ENCODE measurements at regions not wholly inside any gene's neighbourhood (a gene's known extent, or its start where the extent isn't known, plus 50 kb on each side); places are given as distances from the start of the nearest gene placed in this dataset.
"Not testable (repeated sequence)": the region's sequence is repeated elsewhere in the genome, so short reads cannot be mapped to it uniquely, and the experiment has no call there.

- H3K27me3 ChIP-seq (ENCODE audit: insufficient read depth, low read depth); H3K4me3 ChIP-seq; DNase-seq; POLR2A ChIA-PET (ENCODE audit: unreplicated experiment); H3K9me2 ChIP-seq (ENCODE audit: insufficient read depth); H3K4me2 ChIP-seq; H2AFZ ChIP-seq; H3K79me2 ChIP-seq (ENCODE audit: low read depth); CTCF ChIA-PET; H4K20me1 ChIP-seq (ENCODE audit: insufficient read depth); H3K36me3 ChIP-seq (ENCODE audit: low read depth); intact Hi-C loops (cut with micrococcal nuclease; ENCODE audit: unreplicated experiment); H3K9me3 ChIP-seq (ENCODE audit: insufficient read depth, low read depth); H3K4me1 ChIP-seq (replicated peaks; ENCODE audit: insufficient read depth); H3K27ac ChIP-seq; BruUV-seq (replicated peaks); H3F3A ChIP-seq (ENCODE audit: insufficient read depth, low read depth): not testable (repeated sequence)
These were observed 485.7 kb downstream of the GOLGA6L6 start for GRCh38 chr15:20055921-20056320.

DNA sequence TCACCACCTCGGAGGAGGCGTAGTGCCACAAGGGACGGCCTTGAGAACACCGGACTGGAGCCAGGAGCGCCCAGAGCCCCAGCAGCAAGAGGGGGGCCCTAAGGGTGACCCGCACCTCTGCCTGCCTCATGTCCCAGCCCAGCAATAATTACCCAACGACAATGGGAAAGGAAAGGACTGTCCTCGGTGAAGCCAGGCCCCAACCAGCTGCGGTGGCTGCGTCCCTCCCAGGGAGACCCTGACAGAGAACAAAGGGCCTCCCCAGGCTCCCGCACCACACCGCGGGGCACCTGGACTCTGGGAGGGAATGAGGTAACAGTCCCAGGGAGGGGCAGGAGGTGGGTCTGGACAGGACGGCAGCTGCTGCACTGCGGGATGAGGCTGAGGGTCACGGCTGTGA is 493.4 kb downstream of the GOLGA6L6 start:
- BruUV-seq (replicated peaks); H4K20me1 ChIP-seq (ENCODE audit: insufficient read depth); H3K79me2 ChIP-seq (ENCODE audit: low read depth); H3K9me2 ChIP-seq (ENCODE audit: insufficient read depth); H3K4me3 ChIP-seq; DNase-seq; H3K36me3 ChIP-seq (ENCODE audit: low read depth); POLR2A ChIA-PET (ENCODE audit: unreplicated experiment); intact Hi-C loops (cut with micrococcal nuclease; ENCODE audit: unreplicated experiment); H3K27me3 ChIP-seq (ENCODE audit: insufficient read depth, low read depth); H3K4me1 ChIP-seq (replicated peaks; ENCODE audit: insufficient read depth); H3K4me2 ChIP-seq; H3K9me3 ChIP-seq (ENCODE audit: insufficient read depth, low read depth); H2AFZ ChIP-seq; H3K27ac ChIP-seq; H3F3A ChIP-seq (ENCODE audit: insufficient read depth, low read depth); CTCF ChIA-PET: not testable (repeated sequence)

DNA sequence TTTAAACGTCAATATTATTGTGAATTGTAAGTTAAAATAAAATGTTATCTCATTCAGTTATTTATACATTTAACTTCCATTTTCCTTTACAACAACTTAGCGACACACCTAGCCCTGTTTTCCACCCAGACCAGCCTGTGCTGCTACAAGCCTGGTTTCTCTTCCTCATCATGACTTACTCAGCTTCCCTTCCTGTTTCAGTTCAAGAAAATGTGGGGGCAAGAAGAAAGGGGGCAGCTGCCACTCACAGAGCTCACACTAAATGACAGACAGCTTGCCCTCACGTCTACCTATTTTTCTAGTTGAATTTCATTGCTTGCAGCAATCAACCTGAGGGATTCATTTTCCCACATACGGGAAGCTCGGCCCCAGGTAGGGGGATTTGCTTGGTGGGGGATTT is 496.4 kb downstream of the GOLGA6L6 start:
- H3K9me2 ChIP-seq (ENCODE audit: insufficient read depth); H3F3A ChIP-seq (ENCODE audit: insufficient read depth, low read depth); H2AFZ ChIP-seq; POLR2A ChIA-PET (ENCODE audit: unreplicated experiment); H3K4me2 ChIP-seq; H3K27me3 ChIP-seq (ENCODE audit: insufficient read depth, low read depth); H3K9me3 ChIP-seq (ENCODE audit: insufficient read depth, low read depth); H4K20me1 ChIP-seq (ENCODE audit: insufficient read depth); H3K4me3 ChIP-seq; H3K4me1 ChIP-seq (replicated peaks; ENCODE audit: insufficient read depth); CTCF ChIA-PET; DNase-seq; intact Hi-C loops (cut with micrococcal nuclease; ENCODE audit: unreplicated experiment); H3K27ac ChIP-seq; BruUV-seq (replicated peaks); H3K79me2 ChIP-seq (ENCODE audit: low read depth); H3K36me3 ChIP-seq (ENCODE audit: low read depth): not testable (repeated sequence)

- BruUV-seq (replicated peaks); H4K20me1 ChIP-seq (ENCODE audit: insufficient read depth): not testable (repeated sequence)
These were observed 500.9 kb downstream of the GOLGA6L6 start for GRCh38 chr15:20040691-20041090.

GRCh38 chr15:20025040-20025439 is 516.6 kb downstream of the GOLGA6L6 start:
- H3K4me3 ChIP-seq; H3K4me1 ChIP-seq (replicated peaks; ENCODE audit: insufficient read depth); H3K27me3 ChIP-seq (ENCODE audit: insufficient read depth, low read depth); H3K4me2 ChIP-seq; H3K9me2 ChIP-seq (ENCODE audit: insufficient read depth); H3K9me3 ChIP-seq (ENCODE audit: insufficient read depth, low read depth); H4K20me1 ChIP-seq (ENCODE audit: insufficient read depth); POLR2A ChIA-PET (ENCODE audit: unreplicated experiment); H2AFZ ChIP-seq; DNase-seq; H3K79me2 ChIP-seq (ENCODE audit: low read depth); H3F3A ChIP-seq (ENCODE audit: insufficient read depth, low read depth); CTCF ChIA-PET; H3K36me3 ChIP-seq (ENCODE audit: low read depth); intact Hi-C loops (cut with micrococcal nuclease; ENCODE audit: unreplicated experiment); H3K27ac ChIP-seq; BruUV-seq (replicated peaks): not testable (repeated sequence)

More at GRCh38 chr15:20040691-20041090, 500.9 kb downstream of the GOLGA6L6 start:
- H3K27me3 ChIP-seq (ENCODE audit: insufficient read depth, low read depth); POLR2A ChIA-PET (ENCODE audit: unreplicated experiment); H3K36me3 ChIP-seq (ENCODE audit: low read depth); H3K4me2 ChIP-seq; H3K4me1 ChIP-seq (replicated peaks; ENCODE audit: insufficient read depth); H3K79me2 ChIP-seq (ENCODE audit: low read depth); H2AFZ ChIP-seq; DNase-seq; CTCF ChIA-PET; intact Hi-C loops (cut with micrococcal nuclease; ENCODE audit: unreplicated experiment); H3K9me2 ChIP-seq (ENCODE audit: insufficient read depth); H3K4me3 ChIP-seq; H3F3A ChIP-seq (ENCODE audit: insufficient read depth, low read depth); H3K9me3 ChIP-seq (ENCODE audit: insufficient read depth, low read depth); H3K27ac ChIP-seq: not testable (repeated sequence)

DNA sequence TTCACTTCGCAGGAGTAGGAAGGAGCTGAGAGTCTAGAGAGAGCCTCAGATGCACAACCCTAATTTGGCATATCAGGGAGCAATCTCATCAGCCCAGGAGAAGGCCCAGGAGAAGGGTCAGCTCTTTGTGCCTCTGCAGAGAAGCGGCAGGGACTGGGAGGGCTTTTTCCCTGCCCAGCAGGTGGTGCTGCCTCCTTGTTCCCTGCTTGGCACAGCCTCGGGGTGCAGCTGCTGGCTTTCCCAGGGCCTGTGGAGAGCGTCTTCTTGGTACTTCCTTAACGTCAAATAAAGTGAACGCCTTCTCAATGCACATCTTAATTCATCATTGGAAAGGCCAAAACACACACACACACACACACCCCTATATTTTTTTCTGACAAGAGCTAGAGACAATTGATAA is 519.3 kb downstream of the GOLGA6L6 start:
- H3K4me1 ChIP-seq (replicated peaks; ENCODE audit: insufficient read depth); intact Hi-C loops (cut with micrococcal nuclease; ENCODE audit: unreplicated experiment); CTCF ChIA-PET; H3K27me3 ChIP-seq (ENCODE audit: insufficient read depth, low read depth); H3K79me2 ChIP-seq (ENCODE audit: low read depth); H3K36me3 ChIP-seq (ENCODE audit: low read depth); H4K20me1 ChIP-seq (ENCODE audit: insufficient read depth); H3K4me3 ChIP-seq; POLR2A ChIA-PET (ENCODE audit: unreplicated experiment); H3K9me2 ChIP-seq (ENCODE audit: insufficient read depth); DNase-seq; H3F3A ChIP-seq (ENCODE audit: insufficient read depth, low read depth); H2AFZ ChIP-seq; H3K9me3 ChIP-seq (ENCODE audit: insufficient read depth, low read depth); H3K4me2 ChIP-seq; H3K27ac ChIP-seq; BruUV-seq (replicated peaks): not testable (repeated sequence)

GRCh38 chr15:20021351-20021750 is 520.2 kb downstream of the GOLGA6L6 start:
- H3K4me1 ChIP-seq (replicated peaks; ENCODE audit: insufficient read depth); H3K27ac ChIP-seq; H3K9me3 ChIP-seq (ENCODE audit: insufficient read depth, low read depth); H3K4me3 ChIP-seq; H3F3A ChIP-seq (ENCODE audit: insufficient read depth, low read depth); CTCF ChIA-PET; DNase-seq; H3K9me2 ChIP-seq (ENCODE audit: insufficient read depth); H3K36me3 ChIP-seq (ENCODE audit: low read depth); H2AFZ ChIP-seq; H3K4me2 ChIP-seq; BruUV-seq (replicated peaks); POLR2A ChIA-PET (ENCODE audit: unreplicated experiment); H3K79me2 ChIP-seq (ENCODE audit: low read depth); intact Hi-C loops (cut with micrococcal nuclease; ENCODE audit: unreplicated experiment); H3K27me3 ChIP-seq (ENCODE audit: insufficient read depth, low read depth); H4K20me1 ChIP-seq (ENCODE audit: insufficient read depth): not testable (repeated sequence)

DNA sequence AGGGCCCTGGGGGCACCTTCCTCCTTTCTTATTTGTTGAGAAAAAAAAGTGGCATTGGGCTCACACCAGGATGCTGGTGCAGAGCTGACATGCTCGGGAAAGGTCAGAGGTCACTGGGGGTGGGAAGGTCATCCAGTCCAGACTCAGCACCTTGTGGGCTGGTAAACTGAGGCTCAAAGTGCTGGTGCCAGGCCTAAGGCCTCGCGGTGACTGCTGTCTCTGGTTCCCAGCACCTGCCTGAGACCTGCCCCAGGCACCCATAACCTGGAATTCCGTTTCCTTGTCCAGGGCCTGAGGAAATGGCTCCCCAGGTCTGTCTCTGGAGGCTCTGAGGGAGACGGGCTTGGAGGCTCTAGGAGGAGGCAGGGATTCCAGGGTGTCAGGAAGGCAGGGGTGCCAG is 521.0 kb downstream of the GOLGA6L6 start:
- CTCF ChIA-PET; H3K9me3 ChIP-seq (ENCODE audit: insufficient read depth, low read depth); H3K4me1 ChIP-seq (replicated peaks; ENCODE audit: insufficient read depth); intact Hi-C loops (cut with micrococcal nuclease; ENCODE audit: unreplicated experiment); H3K79me2 ChIP-seq (ENCODE audit: low read depth); H3K4me3 ChIP-seq; POLR2A ChIA-PET (ENCODE audit: unreplicated experiment); H3K4me2 ChIP-seq; H3K27me3 ChIP-seq (ENCODE audit: insufficient read depth, low read depth); H3F3A ChIP-seq (ENCODE audit: insufficient read depth, low read depth); H3K27ac ChIP-seq; H2AFZ ChIP-seq; H3K9me2 ChIP-seq (ENCODE audit: insufficient read depth); H3K36me3 ChIP-seq (ENCODE audit: low read depth); H4K20me1 ChIP-seq (ENCODE audit: insufficient read depth); BruUV-seq (replicated peaks): not testable (repeated sequence)
- DNase-seq = peak in 1 of 2 experiments; percentile 17
